ENCODE measurements at regions not wholly inside any gene's neighbourhood (a gene's known extent, or its start where the extent isn't known, plus 50 kb on each side); places are given as distances from the start of the nearest gene placed in this dataset.

GRCh38 chr7:94115316-94115715, 111.2 kb upstream of the BET1 start:
- no peaks in the 10 kb centered on the region for H3K4me1 Mint-ChIP-seq
- intact Hi-C loops (cut with micrococcal nuclease): no loop called here
- H3K9me3 Mint-ChIP-seq: no peaks in the 10 kb centered on the region
- POLR2A ChIA-PET: no interaction called here
- DNase-seq (no peak), ATAC-seq (ENCODE audit: low read depth) (no peak)
- no peak overlapping the region for H3K4me3 Mint-ChIP-seq
- no peaks in the 10 kb centered on the region for H3K36me3 Mint-ChIP-seq (ENCODE audit: low read depth)
- H3K27me3 Mint-ChIP-seq: peaks cover 6% of the 10 kb centered on the region
- CTCF ChIA-PET: no interaction called here
- no peak overlapping the region for H3K27ac Mint-ChIP-seq
- no peak for TF ChIP-seq CTCF (IDR thresholded peaks at IDR 0.05)

GRCh38 chr7:94123136-94123535, 119.0 kb upstream of the BET1 start:
- H3K4me1 Mint-ChIP-seq: no peaks in the 10 kb centered on the region

GRCh38 chr7:94127026-94127425, 122.9 kb upstream of the BET1 start:
- no peak for DNase-seq
- Mint-ChIP-seq H3K4me1 (no peaks in the 10 kb centered on the region), H3K4me3 (no peak overlapping the region), H3K27ac (no peak overlapping the region), H3K9me3 (no peaks in the 10 kb centered on the region), H3K36me3 (ENCODE audit: low read depth) (no peaks in the 10 kb centered on the region), H3K27me3 (peaks cover 22% of the 10 kb centered on the region)
- intact Hi-C loops (cut with micrococcal nuclease): no loop called here
- POLR2A ChIA-PET: no interaction called here
- no peak for TF ChIP-seq CTCF (IDR thresholded peaks at IDR 0.05)
- no peak for ATAC-seq (ENCODE audit: low read depth)
- CTCF ChIA-PET: no interaction called here

More at GRCh38 chr7:94123136-94123535, 119.0 kb upstream of the BET1 start:
- H3K36me3 Mint-ChIP-seq (ENCODE audit: low read depth): no peaks in the 10 kb centered on the region
- no peak for TF ChIP-seq CTCF (IDR thresholded peaks at IDR 0.05)
- H3K9me3 Mint-ChIP-seq: no peaks in the 10 kb centered on the region
- peaks cover 20% of the 10 kb centered on the region for H3K27me3 Mint-ChIP-seq
- H3K27ac Mint-ChIP-seq: no peak overlapping the region
- ATAC-seq (ENCODE audit: low read depth) (no peak), DNase-seq (no peak)
- H3K4me3 Mint-ChIP-seq: no peak overlapping the region
- ChIA-PET POLR2A (no interaction called here), CTCF (no interaction called here)
- intact Hi-C loops (cut with micrococcal nuclease): no loop called here

- no peak for ATAC-seq (ENCODE audit: low read depth)
- CTCF ChIA-PET: no interaction called here
- DNase-seq: no peak
- Mint-ChIP-seq H3K4me3 (no peak overlapping the region), H3K27ac (no peak overlapping the region), H3K27me3 (peaks cover 22% of the 10 kb centered on the region), H3K9me3 (no peaks in the 10 kb centered on the region), H3K36me3 (ENCODE audit: low read depth) (no peaks in the 10 kb centered on the region), H3K4me1 (no peaks in the 10 kb centered on the region)
- intact Hi-C loops (cut with micrococcal nuclease): no loop called here
- POLR2A ChIA-PET: no interaction called here
- no peak for TF ChIP-seq CTCF (IDR thresholded peaks at IDR 0.05)
These were observed 123.9 kb upstream of the BET1 start for GRCh38 chr7:94128072-94128471.

GRCh38 chr7:94129443-94130140, 125.4 kb upstream of the BET1 start:
- TF ChIP-seq CTCF (IDR thresholded peaks at IDR 0.05): no peak
- Mint-ChIP-seq H3K4me3 (no peak overlapping the region), H3K9me3 (no peaks in the 10 kb centered on the region), H3K4me1 (no peaks in the 10 kb centered on the region), H3K27me3 (peaks cover 20% of the 10 kb centered on the region), H3K36me3 (ENCODE audit: low read depth) (no peaks in the 10 kb centered on the region), H3K27ac (no peak overlapping the region)
- intact Hi-C loops (cut with micrococcal nuclease): no loop called here
- DNase-seq (no peak), ATAC-seq (ENCODE audit: low read depth) (no peak)
- ChIA-PET CTCF (no interaction called here), POLR2A (no interaction called here)
